Brain microvascular endothelial cell (primary cell): ENCODE measurements at regions not wholly inside any gene's neighbourhood (a gene's known extent, or its start where the extent isn't known, plus 50 kb on each side); places are given as distances from the start of the nearest gene placed in this dataset.

ENCODE experiments used
- DNase-seq: peaks from one replicate; pipeline ENCODE4 v3.0.0-alpha.2; 2020
- H3K27ac ChIP-seq: fragments of 250-450 bp; sonication (Bioruptor Pico); 2 replicates; pipeline ENCODE4 v1.5.1; 2020; ENCODE audit warnings: mild to moderate bottlenecking, moderate library complexity
- H3K27me3 ChIP-seq: fragments of 250-450 bp; sonication (Bioruptor Pico); replicated peaks from 2 replicates; pipeline ENCODE4 v1.5.1; 2020; ENCODE audit warnings: mild to moderate bottlenecking
- H3K36me3 ChIP-seq: fragments of 250-450 bp; sonication (Bioruptor Pico); replicated peaks from 2 replicates; pipeline ENCODE4 v1.5.1; 2020; ENCODE audit warnings: mild to moderate bottlenecking
- H3K4me3 ChIP-seq: 2 replicates; pipeline ENCODE4 v1.5.1; 2011; ENCODE audit warnings: low read depth, mild to moderate bottlenecking, control low read depth, low read length, moderate library complexity
- in situ Hi-C: cut with HindIII; loops from 2 replicates; pipeline ENCODE4 v1.10.0; 2017; ENCODE audit warnings: low sequenced_read_pairs, low pct_ligation_motif_present
- TF ChIP-seq, protein P1 (sequence below): IDR thresholded peaks from 2 replicates; pipeline ENCODE4 v1.5.1; 2011; ENCODE audit warnings: low read depth, mild to moderate bottlenecking, moderate library complexity, low read length, control low read depth, inconsistent platforms; ENCODE audit errors: missing control alignments

GRCh38 chr10:36092116-36092515, 450.0 kb upstream of the FZD8 start:
- TF ChIP-seq, protein P1, sequence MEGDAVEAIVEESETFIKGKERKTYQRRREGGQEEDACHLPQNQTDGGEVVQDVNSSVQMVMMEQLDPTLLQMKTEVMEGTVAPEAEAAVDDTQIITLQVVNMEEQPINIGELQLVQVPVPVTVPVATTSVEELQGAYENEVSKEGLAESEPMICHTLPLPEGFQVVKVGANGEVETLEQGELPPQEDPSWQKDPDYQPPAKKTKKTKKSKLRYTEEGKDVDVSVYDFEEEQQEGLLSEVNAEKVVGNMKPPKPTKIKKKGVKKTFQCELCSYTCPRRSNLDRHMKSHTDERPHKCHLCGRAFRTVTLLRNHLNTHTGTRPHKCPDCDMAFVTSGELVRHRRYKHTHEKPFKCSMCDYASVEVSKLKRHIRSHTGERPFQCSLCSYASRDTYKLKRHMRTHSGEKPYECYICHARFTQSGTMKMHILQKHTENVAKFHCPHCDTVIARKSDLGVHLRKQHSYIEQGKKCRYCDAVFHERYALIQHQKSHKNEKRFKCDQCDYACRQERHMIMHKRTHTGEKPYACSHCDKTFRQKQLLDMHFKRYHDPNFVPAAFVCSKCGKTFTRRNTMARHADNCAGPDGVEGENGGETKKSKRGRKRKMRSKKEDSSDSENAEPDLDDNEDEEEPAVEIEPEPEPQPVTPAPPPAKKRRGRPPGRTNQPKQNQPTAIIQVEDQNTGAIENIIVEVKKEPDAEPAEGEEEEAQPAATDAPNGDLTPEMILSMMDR, result no peak
- in situ Hi-C loops, result no loop called here
- Histone ChIP-seq H3K36me3 (no peaks in the 10 kb centered on the region), H3K27me3 (no peaks in the 10 kb centered on the region), H3K27ac (no peak overlapping the region), H3K4me3 (no peak overlapping the region)
- DNase-seq, result no peak

DNA sequence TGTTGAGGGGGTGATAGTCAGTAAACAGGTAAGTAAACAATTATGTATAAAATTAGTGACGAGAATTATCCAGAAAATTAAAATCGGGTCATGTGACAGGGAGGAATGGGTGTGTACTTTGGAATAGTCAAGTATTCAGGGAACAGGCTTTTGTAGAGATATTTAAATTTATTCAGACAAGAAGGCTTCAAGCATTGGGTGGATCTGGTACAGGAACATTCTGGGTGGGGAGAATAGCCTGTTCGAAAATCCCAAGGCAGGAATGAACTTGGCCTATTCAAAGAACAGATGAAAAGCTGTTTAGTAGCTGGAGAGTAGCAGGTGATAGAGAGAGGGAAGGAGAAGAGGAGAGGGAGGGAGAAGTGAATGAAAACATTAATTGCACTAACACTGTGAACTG, 448.9 kb upstream of the FZD8 start:
- Histone ChIP-seq H3K27ac (no peak overlapping the region), H3K4me3 (no peak overlapping the region), H3K36me3 (no peaks in the 10 kb centered on the region), H3K27me3 (no peaks in the 10 kb centered on the region)
- DNase-seq, result no peak
- in situ Hi-C loops, result no loop called here
- TF ChIP-seq, protein P1, result no peak

GRCh38 chr10:36089790-36090440, 447.8 kb upstream of the FZD8 start:
- in situ Hi-C loops, result no loop called here
- Histone ChIP-seq H3K4me3 (no peak overlapping the region), H3K36me3 (no peaks in the 10 kb centered on the region), H3K27me3 (no peaks in the 10 kb centered on the region), H3K27ac (no peak overlapping the region)
- DNase-seq, result no peak
- TF ChIP-seq, protein P1, result no peak

- Histone ChIP-seq H3K36me3 (no peaks in the 10 kb centered on the region), H3K4me3 (no peak overlapping the region), H3K27ac (no peak overlapping the region), H3K27me3 (no peaks in the 10 kb centered on the region)
- in situ Hi-C loops, result no loop called here
- no peak for DNase-seq
- TF ChIP-seq, protein P1, result no peak
Measured at GRCh38 chr10:36087006-36088005, 445.2 kb upstream of the FZD8 start.

- TF ChIP-seq, protein P1, result no peak
- H3K27ac ChIP-seq, result no peak overlapping the region
- H3K27me3 ChIP-seq, result no peaks in the 10 kb centered on the region
- no peaks in the 10 kb centered on the region for H3K36me3 ChIP-seq
- no peak overlapping the region for H3K4me3 ChIP-seq
- DNase-seq, result no peak
- in situ Hi-C loops, result no loop called here
Measured at GRCh38 chr10:36075196-36075595, 433.1 kb upstream of the FZD8 start.
